ENCODE measurements at regions not wholly inside any gene's neighbourhood (a gene's known extent, or its start where the extent isn't known, plus 50 kb on each side); places are given as distances from the start of the nearest gene placed in this dataset.

DNA sequence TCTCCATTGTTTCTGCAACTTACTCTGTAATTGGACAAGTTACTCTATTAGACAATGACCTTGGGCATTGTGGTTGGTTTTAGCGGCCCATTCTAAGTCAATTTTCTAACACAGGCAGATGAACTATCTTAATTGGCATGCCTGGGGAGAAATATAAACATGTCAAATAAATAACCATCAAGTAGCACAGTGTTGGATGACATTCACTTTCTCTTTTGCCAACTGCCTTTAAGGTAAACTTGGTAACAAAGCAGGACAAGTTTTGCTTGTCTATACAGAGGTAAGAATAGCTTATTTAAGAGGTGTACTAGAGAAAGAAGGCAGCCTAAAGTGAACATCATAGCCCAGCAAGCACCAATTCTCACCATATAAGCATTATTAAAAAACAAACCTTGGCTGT is 599.6 kb downstream of the GBE1 start:
- no peak overlapping the region for H3K27ac ChIP-seq
- TF ChIP-seq, protein P1, sequence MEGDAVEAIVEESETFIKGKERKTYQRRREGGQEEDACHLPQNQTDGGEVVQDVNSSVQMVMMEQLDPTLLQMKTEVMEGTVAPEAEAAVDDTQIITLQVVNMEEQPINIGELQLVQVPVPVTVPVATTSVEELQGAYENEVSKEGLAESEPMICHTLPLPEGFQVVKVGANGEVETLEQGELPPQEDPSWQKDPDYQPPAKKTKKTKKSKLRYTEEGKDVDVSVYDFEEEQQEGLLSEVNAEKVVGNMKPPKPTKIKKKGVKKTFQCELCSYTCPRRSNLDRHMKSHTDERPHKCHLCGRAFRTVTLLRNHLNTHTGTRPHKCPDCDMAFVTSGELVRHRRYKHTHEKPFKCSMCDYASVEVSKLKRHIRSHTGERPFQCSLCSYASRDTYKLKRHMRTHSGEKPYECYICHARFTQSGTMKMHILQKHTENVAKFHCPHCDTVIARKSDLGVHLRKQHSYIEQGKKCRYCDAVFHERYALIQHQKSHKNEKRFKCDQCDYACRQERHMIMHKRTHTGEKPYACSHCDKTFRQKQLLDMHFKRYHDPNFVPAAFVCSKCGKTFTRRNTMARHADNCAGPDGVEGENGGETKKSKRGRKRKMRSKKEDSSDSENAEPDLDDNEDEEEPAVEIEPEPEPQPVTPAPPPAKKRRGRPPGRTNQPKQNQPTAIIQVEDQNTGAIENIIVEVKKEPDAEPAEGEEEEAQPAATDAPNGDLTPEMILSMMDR (conservative IDR thresholded peaks at IDR 0.05), result no peak

DNA sequence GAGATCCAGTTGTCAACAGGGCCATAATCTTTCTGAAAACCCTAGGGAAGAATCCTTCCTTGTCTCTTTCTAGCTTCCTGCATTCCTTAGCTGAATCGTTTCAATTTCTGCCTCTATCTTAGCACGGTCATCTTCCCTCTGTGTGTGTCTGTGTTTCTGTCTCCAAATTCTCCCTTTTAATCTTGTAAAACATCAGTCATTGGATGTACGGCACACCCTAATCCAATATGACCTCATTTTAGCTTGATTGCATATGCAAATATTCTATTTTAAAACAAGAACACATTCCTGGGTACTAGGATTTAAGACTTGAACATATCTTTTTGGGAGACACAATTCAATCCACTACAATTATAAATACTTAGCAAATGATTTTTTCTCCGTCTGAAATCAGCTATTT is 600.3 kb downstream of the GBE1 start:
- H3K27ac ChIP-seq, result no peak overlapping the region
- TF ChIP-seq, protein P1 (conservative IDR thresholded peaks at IDR 0.05), result no peak

DNA sequence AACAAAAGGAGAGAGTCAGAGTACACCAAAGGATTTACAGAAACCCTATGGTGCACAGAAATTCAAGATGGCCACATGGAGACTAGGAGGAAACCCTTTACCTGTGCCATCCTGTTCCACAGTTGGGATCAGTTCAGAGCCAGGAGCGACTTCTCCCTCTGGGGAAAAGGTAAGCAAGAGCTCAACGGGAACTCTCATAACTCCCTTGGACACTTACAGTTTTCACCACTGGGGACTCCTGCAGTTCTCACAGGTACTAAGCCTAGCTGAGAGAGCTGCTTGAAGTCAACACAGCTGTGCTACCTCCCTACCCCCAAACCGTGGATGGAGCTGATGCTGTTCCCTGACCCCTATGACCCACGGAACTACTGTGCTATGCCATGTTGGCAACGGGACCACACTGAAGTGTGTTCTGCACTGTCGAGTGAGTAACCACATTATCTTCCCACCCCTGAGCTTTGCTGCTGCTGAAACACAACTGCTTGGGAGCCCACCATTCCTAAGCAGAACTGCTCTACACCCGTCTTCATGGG is 606.8 kb downstream of the GBE1 start:
- TF ChIP-seq, protein P1 (conservative IDR thresholded peaks at IDR 0.05), result no peak
- no peak overlapping the region for H3K27ac ChIP-seq

DNA sequence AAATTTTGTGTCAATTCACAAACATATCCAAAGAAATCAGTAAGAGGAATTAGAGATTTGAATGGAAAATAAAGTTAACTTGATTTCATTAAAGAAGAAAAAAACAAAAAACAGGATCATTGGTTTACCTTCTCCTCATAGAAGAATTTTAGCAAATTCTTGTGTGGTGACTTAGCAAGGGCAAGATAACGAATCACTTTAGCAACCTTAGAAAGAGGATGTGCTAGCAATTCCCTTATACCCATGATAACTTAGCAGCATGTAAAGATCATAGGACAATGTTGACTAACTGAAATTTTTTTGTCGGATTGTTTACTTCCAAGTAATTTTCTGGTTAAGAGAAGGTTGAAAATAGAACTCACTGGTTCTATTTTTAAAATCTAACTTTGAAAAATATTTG is 609.3 kb downstream of the GBE1 start:
- H3K27ac ChIP-seq, result no peak overlapping the region
- TF ChIP-seq, protein P1 (conservative IDR thresholded peaks at IDR 0.05), result no peak

DNA sequence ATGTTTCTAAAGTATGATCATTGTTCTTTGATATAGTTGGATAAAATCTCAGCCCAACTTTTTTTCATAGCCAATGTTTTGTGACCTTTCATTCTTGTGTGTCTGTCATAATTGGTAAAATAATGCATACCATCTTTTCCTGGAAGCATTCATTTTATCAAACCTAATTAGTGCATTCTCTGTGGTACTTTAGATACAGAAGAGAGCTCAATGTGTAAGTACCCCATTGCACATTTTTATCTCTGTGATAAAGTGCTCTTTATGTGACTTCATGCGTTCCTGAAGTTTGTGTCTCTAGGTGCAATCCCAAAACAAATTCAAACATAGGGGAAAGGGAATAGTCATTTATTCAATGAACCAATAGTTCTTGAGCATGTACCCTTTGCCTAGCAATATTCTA is 628.5 kb downstream of the GBE1 start:
- TF ChIP-seq, protein P1 (conservative IDR thresholded peaks at IDR 0.05), result no peak
- H3K27ac ChIP-seq, result no peak overlapping the region

DNA sequence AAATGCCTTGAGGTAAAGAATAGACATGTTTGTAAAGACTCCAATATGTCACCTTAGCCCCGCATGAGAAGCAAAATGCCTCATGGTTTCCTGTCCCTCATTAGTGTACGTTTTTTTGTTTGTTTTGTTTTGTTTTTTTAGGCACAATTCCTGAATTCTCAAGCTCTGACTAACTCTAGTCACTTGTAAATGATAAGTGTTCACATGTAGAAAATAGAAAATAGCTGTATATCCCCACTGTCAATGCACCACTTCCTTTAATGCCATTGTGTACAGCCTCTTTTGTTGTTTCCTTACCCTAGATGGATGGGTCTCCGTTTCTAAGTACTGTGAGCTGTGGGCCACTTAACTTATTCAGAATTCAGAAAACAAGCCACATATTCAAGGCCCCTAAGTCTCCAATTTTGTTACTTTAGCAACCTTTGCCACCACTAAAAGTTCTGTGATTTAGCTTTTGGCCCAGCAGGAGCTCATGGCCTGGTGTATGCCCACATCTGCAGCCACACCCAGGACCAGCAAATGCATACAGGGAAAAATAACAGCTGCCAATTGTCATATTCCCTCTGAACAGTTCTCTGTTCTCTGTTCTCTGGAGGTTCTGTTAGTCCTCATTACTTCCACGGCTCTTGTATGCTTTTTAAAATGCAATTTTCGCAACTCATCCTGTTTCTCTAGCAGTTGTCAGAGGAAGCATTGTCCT is 655.5 kb downstream of the GBE1 start:
- no peak overlapping the region for H3K27ac ChIP-seq
- TF ChIP-seq, protein P1 (conservative IDR thresholded peaks at IDR 0.05), result no peak

DNA sequence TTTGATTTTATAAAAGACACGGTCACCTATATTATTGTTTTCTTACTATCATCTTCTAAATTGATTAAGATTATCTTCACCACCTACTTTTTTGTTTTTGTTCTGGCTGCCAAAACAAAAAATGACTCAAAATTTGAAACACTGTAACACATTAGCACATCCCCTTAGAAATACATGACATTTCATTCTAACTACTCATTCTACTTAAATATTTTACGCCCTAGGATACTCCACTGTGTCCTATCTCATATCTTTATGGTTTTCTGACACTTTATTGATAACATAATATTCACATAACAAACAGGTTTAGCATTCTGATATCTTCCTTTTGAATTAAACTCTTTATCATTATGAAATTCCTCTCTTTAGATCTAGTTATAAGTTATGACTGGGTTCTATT is 656.2 kb downstream of the GBE1 start:
- TF ChIP-seq, protein P1 (conservative IDR thresholded peaks at IDR 0.05), result no peak
- no peak overlapping the region for H3K27ac ChIP-seq
